Mesenchymal stem cell (in vitro differentiated cells and primary cell): ENCODE measurements at regions not wholly inside any gene's neighbourhood (a gene's known extent, or its start where the extent isn't known, plus 50 kb on each side); places are given as distances from the start of the nearest gene placed in this dataset.
A peak's percentile ranks its signal among the peaks of the same experiment; 100 is the strongest.

Experiments
- DNase-seq: peaks from one replicate; pipeline ENCODE4 v3.0.0-alpha.2; 2013
- H2AFZ ChIP-seq: one replicate; pipeline ENCODE4 v1.6.1; 2013; ENCODE audit warnings: low read depth, mild to moderate bottlenecking, control low read depth, inconsistent platforms, low read length, moderate library complexity
- H2AK5ac ChIP-seq: 2 replicates; pipeline ENCODE4 v1.6.1; 2013; ENCODE audit warnings: low read length, moderate library complexity, mild to moderate bottlenecking, inconsistent platforms; ENCODE audit not compliant: severe bottlenecking
- H2BK120ac ChIP-seq: one replicate; pipeline ENCODE4 v1.6.1; 2013; ENCODE audit warnings: low read depth, mild to moderate bottlenecking, inconsistent platforms, low read length, moderate library complexity
- H2BK12ac ChIP-seq, 2 experiments: one replicate each; pipeline ENCODE4 v1.6.1; 2013; ENCODE audit warnings: inconsistent platforms in 2 of 2, low read length in 2 of 2, mild to moderate bottlenecking in 2 of 2, moderate library complexity in 2 of 2, control low read depth in 1 of 2
- H2BK15ac ChIP-seq: one replicate; pipeline ENCODE4 v1.6.1; 2013; ENCODE audit warnings: mild to moderate bottlenecking, low read depth, inconsistent platforms; ENCODE audit not compliant: poor library complexity, severe bottlenecking
- H2BK5ac ChIP-seq: 2 replicates; pipeline ENCODE4 v1.6.1; 2013; ENCODE audit warnings: low read depth, mild to moderate bottlenecking, low read length, control low read depth, inconsistent platforms; ENCODE audit not compliant: poor library complexity, severe bottlenecking
- H3K14ac ChIP-seq, 2 experiments: one replicate each; pipeline ENCODE4 v1.6.1; 2013; ENCODE audit warnings: inconsistent platforms in 2 of 2, low read length in 2 of 2, control low read depth in 1 of 2, mild to moderate bottlenecking in 1 of 2, moderate library complexity in 1 of 2
- H3K18ac ChIP-seq, 2 experiments: one replicate each; pipeline ENCODE4 v1.6.1; 2013; ENCODE audit warnings: inconsistent platforms in 2 of 2, low read length in 2 of 2, control low read depth in 1 of 2, low read depth in 1 of 2, mild to moderate bottlenecking in 1 of 2
- H3K23ac ChIP-seq, 2 experiments: one replicate each; pipeline ENCODE4 v1.6.1; 2013; ENCODE audit warnings: inconsistent platforms in 2 of 2, low read length in 2 of 2, mild to moderate bottlenecking in 2 of 2, moderate library complexity in 2 of 2, control low read depth in 1 of 2
- H3K27ac ChIP-seq: 2 replicates; pipeline ENCODE4 v1.5.1; 2013; ENCODE audit warnings: mild to moderate bottlenecking, moderate library complexity, low read length, control low read depth, inconsistent platforms; ENCODE audit not compliant: poor library complexity, severe bottlenecking
- H3K27me3 ChIP-seq, 2 experiments: 2 replicates each; pipeline versions ENCODE4 v1.6.1 to v1.7.0; 2013; ENCODE audit warnings: low read length in 2 of 2, mild to moderate bottlenecking in 2 of 2, moderate library complexity in 2 of 2, control low read depth in 1 of 2, inconsistent platforms in 1 of 2; ENCODE audit not compliant: control insufficient read depth in 1 of 2, insufficient read depth in 1 of 2
- H3K36me3 ChIP-seq, 2 experiments: 2 replicates each; pipeline versions ENCODE4 v1.6.1 to v1.7.0; 2013; ENCODE audit warnings: low read length in 2 of 2, control low read depth in 1 of 2, inconsistent platforms in 1 of 2, low read depth in 1 of 2, mild to moderate bottlenecking in 1 of 2; ENCODE audit not compliant: insufficient read depth in 2 of 2, control insufficient read depth in 1 of 2
- H3K4ac ChIP-seq, 2 experiments: one replicate each; pipeline ENCODE4 v1.6.1; 2013; ENCODE audit warnings: inconsistent platforms in 2 of 2, low read length in 2 of 2, mild to moderate bottlenecking in 2 of 2, moderate library complexity in 2 of 2, control low read depth in 1 of 2, low read depth in 1 of 2
- H3K4me1 ChIP-seq: 2 replicates; pipeline ENCODE4 v1.6.1; 2013; ENCODE audit warnings: low read depth, low read length, control low read depth; ENCODE audit not compliant: control insufficient read depth, insufficient read depth
- H3K4me2 ChIP-seq: 2 replicates; pipeline ENCODE4 v1.6.1; 2013; ENCODE audit warnings: low read length, mild to moderate bottlenecking, inconsistent platforms; ENCODE audit not compliant: poor library complexity, severe bottlenecking
- H3K4me3 ChIP-seq, 2 experiments: 2 replicates each; pipeline versions ENCODE4 v1.5.1 to v1.7.0; 2013; ENCODE audit warnings: low read length in 2 of 2, mild to moderate bottlenecking in 2 of 2, control low read depth in 1 of 2, low read depth in 1 of 2; ENCODE audit not compliant: insufficient read depth in 1 of 2
- H3K79me1 ChIP-seq: replicated peaks from 2 replicates; pipeline ENCODE4 v1.6.1; 2013; ENCODE audit warnings: mild to moderate bottlenecking, control low read depth, low read length, inconsistent platforms; ENCODE audit not compliant: poor library complexity, severe bottlenecking
- H3K9ac ChIP-seq: 2 replicates; pipeline ENCODE4 v1.7.0; 2013; ENCODE audit warnings: mild to moderate bottlenecking, low read length, moderate library complexity
- H3K9me3 ChIP-seq: 2 replicates; pipeline ENCODE4 v1.7.0; 2013; ENCODE audit warnings: mild to moderate bottlenecking, low read length; ENCODE audit not compliant: control insufficient read depth
- H4K8ac ChIP-seq: one replicate; pipeline ENCODE4 v1.6.1; 2013; ENCODE audit warnings: inconsistent platforms, mild to moderate bottlenecking, low read length, moderate library complexity
- H4K91ac ChIP-seq: one replicate; pipeline ENCODE4 v1.6.1; 2013; ENCODE audit warnings: mild to moderate bottlenecking, low read length, inconsistent platforms
- WGBS: methylation state at CpG from one replicate; pipeline ENCODE4 v1.1.7; 2013; ENCODE audit warnings: mixed read lengths; 5-methylcytosine and 5-hydroxymethylcytosine counted together

GRCh38 chr9:91063471-91063870, 261.9 kb downstream of the SYK start:
- 93% methylated on average over 11 of the region's 11 CpGs for WGBS

GRCh38 chr9:91065231-91066041, 263.8 kb downstream of the SYK start:
- Histone ChIP-seq H2AK5ac (no peak overlapping the region), H2BK12ac (no peak overlapping the region), H2AFZ (no peak overlapping the region), H2BK15ac (no peak overlapping the region), H3K4me3 (no peak overlapping the region), H3K9me3 (peaks cover 5% of the 10 kb centered on the region), H4K8ac (no peak overlapping the region), H3K27ac (no peak overlapping the region), H3K23ac (no peak overlapping the region), H3K79me1 (no peaks in the 10 kb centered on the region), H3K36me3 (no peaks in the 10 kb centered on the region), H3K4me1 (no peaks in the 10 kb centered on the region), H3K9ac (no peak overlapping the region), H3K14ac (no peak overlapping the region), H2BK5ac (no peak overlapping the region), H4K91ac (no peak overlapping the region), H3K27me3 (no peaks in the 10 kb centered on the region), H3K4me2 (no peak overlapping the region), H2BK120ac (no peak overlapping the region), H3K18ac (no peak overlapping the region), H3K4ac (no peak overlapping the region)
- DNase-seq: no peak
- whole genome bisulfite sequencing: 99% methylated on average over 3 of the region's 5 CpGs

More at GRCh38 chr9:91063471-91063870, 261.9 kb downstream of the SYK start:
- Histone ChIP-seq H3K4me3 (no peak overlapping the region), H3K9me3 (no peaks in the 10 kb centered on the region), H2AFZ (no peak overlapping the region), H3K14ac (no peak overlapping the region), H3K27ac (no peak overlapping the region), H3K4ac (no peak overlapping the region), H2BK5ac (no peak overlapping the region), H3K36me3 (no peaks in the 10 kb centered on the region), H3K9ac (no peak overlapping the region), H3K27me3 (no peaks in the 10 kb centered on the region), H3K4me1 (peaks cover 2% of the 10 kb centered on the region), H3K18ac (peak overlapping the region in 1 of 2 experiments; percentile 5), H3K23ac (no peak overlapping the region), H2BK12ac (peak overlapping the region in 1 of 2 experiments; percentile 21), H2BK120ac (no peak overlapping the region), H4K8ac (no peak overlapping the region), H4K91ac (no peak overlapping the region), H2AK5ac (no peak overlapping the region), H2BK15ac (no peak overlapping the region), H3K4me2 (no peak overlapping the region), H3K79me1 (no peaks in the 10 kb centered on the region)
- DNase-seq: no peak

- no peak overlapping the region for H3K14ac ChIP-seq
- no peaks in the 10 kb centered on the region for H3K27me3 ChIP-seq
- peaks cover 5% of the 10 kb centered on the region for H3K9me3 ChIP-seq
- no peak overlapping the region for H3K4ac ChIP-seq
- H4K91ac ChIP-seq: no peak overlapping the region
- no peak overlapping the region for H2BK120ac ChIP-seq
- WGBS: 95% methylated on average over 7 of the region's 7 CpGs
- no peak overlapping the region for H2BK5ac ChIP-seq
- H3K4me2 ChIP-seq: no peak overlapping the region
- H3K23ac ChIP-seq: no peak overlapping the region
- no peak overlapping the region for H3K9ac ChIP-seq
- H4K8ac ChIP-seq: no peak overlapping the region
- peaks cover under 1% of the 10 kb centered on the region for H3K4me1 ChIP-seq
- no peak overlapping the region for H3K4me3 ChIP-seq
- no peak overlapping the region for H3K18ac ChIP-seq
- H2AK5ac ChIP-seq: no peak overlapping the region
- H2AFZ ChIP-seq: no peak overlapping the region
- no peak for DNase-seq
- no peak overlapping the region for H2BK12ac ChIP-seq
- H3K36me3 ChIP-seq: no peaks in the 10 kb centered on the region
- H2BK15ac ChIP-seq: no peak overlapping the region
- no peak overlapping the region for H3K27ac ChIP-seq
- no peaks in the 10 kb centered on the region for H3K79me1 ChIP-seq
Observed at GRCh38 chr9:91066042-91066415, 264.4 kb downstream of the SYK start.

- no peaks in the 10 kb centered on the region for H3K79me1 ChIP-seq
- no peaks in the 10 kb centered on the region for H3K36me3 ChIP-seq
- no peak overlapping the region for H2BK12ac ChIP-seq
- H3K4me2 ChIP-seq: no peak overlapping the region
- H2AFZ ChIP-seq: no peak overlapping the region
- no peak overlapping the region for H2BK15ac ChIP-seq
- H3K18ac ChIP-seq: no peak overlapping the region
- peaks cover 7% of the 10 kb centered on the region for H3K4me1 ChIP-seq
- WGBS: 98% methylated on average over 4 of the region's 4 CpGs
- no peak overlapping the region for H4K8ac ChIP-seq
- no peak overlapping the region for H3K4ac ChIP-seq
- H3K27me3 ChIP-seq: no peaks in the 10 kb centered on the region
- no peak overlapping the region for H2AK5ac ChIP-seq
- no peak overlapping the region for H3K23ac ChIP-seq
- no peak overlapping the region for H2BK120ac ChIP-seq
- H2BK5ac ChIP-seq: no peak overlapping the region
- H3K4me3 ChIP-seq: no peak overlapping the region
- DNase-seq: no peak
- no peak overlapping the region for H4K91ac ChIP-seq
- H3K14ac ChIP-seq: no peak overlapping the region
- H3K9ac ChIP-seq: no peak overlapping the region
- no peak overlapping the region for H3K27ac ChIP-seq
- peaks cover 5% of the 10 kb centered on the region for H3K9me3 ChIP-seq
Observed at GRCh38 chr9:91066856-91067255, 265.2 kb downstream of the SYK start.
